D721Med (cell line): ENCODE measurements at regions not wholly inside any gene's neighbourhood (a gene's known extent, or its start where the extent isn't known, plus 50 kb on each side); places are given as distances from the start of the nearest gene placed in this dataset.

Source experiments
- DNase-seq: peaks from one replicate; pipeline ENCODE4 v3.0.0; 2011; ENCODE audit warnings: low spot score; ENCODE audit not compliant: insufficient read length
- FAIRE-seq: peaks from 2 replicates; lab custom pipeline; 2011; peaks lifted over from hg19 to GRCh38; lab: Jason Lieb, UNC
- TF ChIP-seq, protein P1 (sequence below): IDR thresholded peaks from 2 replicates; pipeline ENCODE4 v1.5.1; 2012; ENCODE audit warnings: mild to moderate bottlenecking, control low read depth; ENCODE audit not compliant: insufficient read depth; ENCODE audit errors: missing control alignments

DNA sequence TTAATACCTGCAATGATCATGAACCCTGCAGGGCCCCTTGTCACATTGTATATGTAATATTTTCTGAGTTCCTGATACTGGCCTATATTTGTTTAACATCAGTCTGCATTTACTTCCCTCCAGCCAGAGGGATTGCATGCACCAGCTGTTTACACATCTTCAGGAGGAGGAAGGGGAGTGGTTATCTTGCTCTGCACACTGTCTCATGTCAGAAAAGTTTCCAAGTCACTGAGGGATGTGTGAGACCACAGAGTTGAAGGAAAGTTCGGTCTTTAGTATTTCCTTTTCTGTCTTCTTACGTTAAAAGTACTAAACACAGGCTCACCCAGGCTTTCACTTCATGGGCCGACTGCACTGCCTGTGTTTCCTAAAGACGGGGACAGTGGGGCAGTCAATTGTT, 574.1 kb downstream of the LMO4 start:
- TF ChIP-seq, protein P1, sequence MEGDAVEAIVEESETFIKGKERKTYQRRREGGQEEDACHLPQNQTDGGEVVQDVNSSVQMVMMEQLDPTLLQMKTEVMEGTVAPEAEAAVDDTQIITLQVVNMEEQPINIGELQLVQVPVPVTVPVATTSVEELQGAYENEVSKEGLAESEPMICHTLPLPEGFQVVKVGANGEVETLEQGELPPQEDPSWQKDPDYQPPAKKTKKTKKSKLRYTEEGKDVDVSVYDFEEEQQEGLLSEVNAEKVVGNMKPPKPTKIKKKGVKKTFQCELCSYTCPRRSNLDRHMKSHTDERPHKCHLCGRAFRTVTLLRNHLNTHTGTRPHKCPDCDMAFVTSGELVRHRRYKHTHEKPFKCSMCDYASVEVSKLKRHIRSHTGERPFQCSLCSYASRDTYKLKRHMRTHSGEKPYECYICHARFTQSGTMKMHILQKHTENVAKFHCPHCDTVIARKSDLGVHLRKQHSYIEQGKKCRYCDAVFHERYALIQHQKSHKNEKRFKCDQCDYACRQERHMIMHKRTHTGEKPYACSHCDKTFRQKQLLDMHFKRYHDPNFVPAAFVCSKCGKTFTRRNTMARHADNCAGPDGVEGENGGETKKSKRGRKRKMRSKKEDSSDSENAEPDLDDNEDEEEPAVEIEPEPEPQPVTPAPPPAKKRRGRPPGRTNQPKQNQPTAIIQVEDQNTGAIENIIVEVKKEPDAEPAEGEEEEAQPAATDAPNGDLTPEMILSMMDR: no peak
- no peak for DNase-seq
- FAIRE-seq: no peak

DNA sequence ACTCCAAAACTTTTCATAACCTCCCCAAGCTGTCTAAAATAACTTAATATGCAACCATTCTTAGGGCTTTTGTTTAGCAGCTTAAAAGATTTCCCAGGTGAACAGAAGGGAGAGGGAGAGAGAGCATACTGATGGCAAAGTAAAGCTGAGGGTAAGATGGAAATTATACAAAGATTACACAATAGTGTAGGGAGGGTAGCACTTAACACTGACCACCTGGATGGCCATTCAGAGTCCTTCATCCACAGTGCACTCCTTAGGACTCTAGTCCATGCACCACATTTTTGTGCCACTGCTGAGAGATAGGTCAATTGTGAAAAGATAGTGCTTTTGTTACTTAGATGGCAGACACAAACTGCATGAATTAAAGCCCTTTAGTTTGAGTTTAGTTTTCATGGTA, 574.6 kb downstream of the LMO4 start:
- DNase-seq (no peak), FAIRE-seq (peak; percentile 97)
- TF ChIP-seq, protein P1: no peak

DNA sequence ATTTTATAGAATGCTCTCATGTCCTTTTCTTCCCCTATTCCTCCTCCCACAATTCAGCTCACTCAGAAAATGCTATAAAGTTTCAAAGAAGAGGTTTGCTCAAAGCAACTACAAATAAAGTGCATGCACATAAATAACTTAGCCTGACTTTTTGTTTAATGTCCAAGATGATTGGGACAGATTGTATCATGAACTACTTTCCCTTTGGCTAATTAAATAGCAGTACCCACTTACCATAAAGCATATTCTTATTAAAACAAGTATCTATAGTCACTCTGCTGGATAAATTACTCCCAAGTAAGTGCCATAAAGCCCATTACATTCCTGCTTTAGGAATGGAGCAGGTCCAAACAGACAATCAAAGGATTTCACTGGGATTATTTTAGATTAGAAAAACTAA, 576.0 kb downstream of the LMO4 start:
- peak; percentile 95 for FAIRE-seq
- no peak for DNase-seq
- TF ChIP-seq, protein P1: no peak

DNA sequence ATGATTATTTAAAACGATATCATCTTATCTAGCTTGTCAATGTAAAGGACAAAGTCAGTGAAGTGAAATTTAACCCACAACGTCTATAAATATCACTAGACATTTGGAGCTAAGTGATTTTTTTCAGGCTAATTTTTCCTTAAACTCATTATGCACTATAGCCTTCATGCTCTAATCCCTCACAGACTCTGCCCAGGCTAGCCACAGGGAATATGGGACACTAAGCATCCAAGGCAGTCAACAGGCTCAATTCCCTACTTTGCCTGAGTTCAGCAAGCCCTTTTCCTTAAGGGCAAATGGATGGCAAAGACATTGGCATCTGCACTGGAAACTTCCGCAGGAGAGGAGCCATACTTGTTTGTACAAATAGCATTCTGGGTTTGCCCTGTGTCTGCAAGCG, 577.0 kb downstream of the LMO4 start:
- TF ChIP-seq, protein P1: no peak
- no peak for DNase-seq
- peak; percentile 80 for FAIRE-seq

DNA sequence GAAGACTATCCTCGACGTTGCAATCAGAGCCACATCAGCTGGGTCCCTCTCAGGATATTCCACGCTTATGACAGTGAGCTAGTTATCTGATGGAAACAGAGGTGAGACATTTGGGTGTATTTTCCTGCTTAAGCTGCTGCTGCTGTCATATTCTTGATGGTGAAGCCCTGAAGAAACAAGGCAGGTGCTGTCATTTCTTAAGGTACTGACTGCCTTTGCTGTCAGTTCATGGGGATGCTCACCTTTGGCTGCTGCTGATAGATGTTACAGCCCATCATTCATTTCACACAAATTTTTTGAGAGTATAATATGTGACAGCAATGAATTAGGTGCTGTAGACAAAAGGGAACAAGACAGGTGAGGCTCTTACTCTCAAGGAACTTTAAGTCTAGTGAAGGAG, 577.4 kb downstream of the LMO4 start:
- TF ChIP-seq, protein P1: no peak
- FAIRE-seq (peak; percentile 61), DNase-seq (no peak)

DNA sequence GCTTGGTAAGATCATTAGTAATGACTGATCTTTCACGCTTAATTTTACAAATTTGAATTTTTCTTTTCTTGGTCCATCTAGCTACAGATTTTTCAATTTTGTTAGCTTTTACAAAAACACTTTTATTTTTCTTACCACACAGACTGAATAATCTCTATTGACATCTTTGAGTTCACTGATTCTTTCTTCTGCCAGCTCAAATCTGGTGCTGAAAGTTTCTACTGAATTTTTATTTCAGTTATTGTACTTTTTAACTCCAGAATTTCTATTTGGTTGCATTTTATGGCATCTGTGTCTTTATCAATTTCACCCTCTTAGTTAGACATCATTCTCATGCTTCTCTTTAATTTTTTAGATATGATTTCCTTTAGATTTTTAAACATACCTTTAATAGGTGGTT, 584.7 kb downstream of the LMO4 start:
- FAIRE-seq: no peak
- TF ChIP-seq, protein P1: no peak
- DNase-seq: no peak

DNA sequence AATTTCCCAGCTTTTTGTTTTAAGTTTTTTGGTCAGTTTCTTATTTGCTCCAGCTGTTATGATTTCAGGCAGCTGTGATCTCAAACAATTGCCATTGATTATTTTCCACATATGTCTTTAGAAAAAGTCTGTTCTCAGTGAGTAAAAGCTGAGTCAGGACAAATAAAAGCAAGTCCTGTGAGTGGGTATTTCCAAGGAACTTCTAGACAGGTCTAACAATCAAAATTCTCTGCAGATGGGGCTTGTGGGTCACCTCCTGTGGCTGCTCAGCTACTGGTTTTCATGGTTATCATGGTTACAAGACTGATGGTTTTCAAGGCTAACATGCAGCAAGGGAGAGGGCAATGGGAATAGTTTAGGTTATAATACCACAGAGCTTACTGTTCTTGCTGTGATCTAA, 585.7 kb downstream of the LMO4 start:
- DNase-seq (no peak), FAIRE-seq (peak; percentile 66)
- TF ChIP-seq, protein P1: no peak
